ENCODE measurements at regions not wholly inside any gene's neighbourhood (a gene's known extent, or its start where the extent isn't known, plus 50 kb on each side); places are given as distances from the start of the nearest gene placed in this dataset.
"Not testable (repeated sequence)": the region's sequence is repeated elsewhere in the genome, so short reads cannot be mapped to it uniquely, and the experiment has no call there.

GRCh38 chr11:45382133-45382878, 96.2 kb upstream of the SYT13 start:
- FAIRE-seq (no peak), DNase-seq (ENCODE audit: insufficient read length, low spot score) (no peak)
- no peak for TF ChIP-seq POLR2AphosphoS5 (IDR thresholded peaks at IDR 0.05; ENCODE audit: low read depth, low read length)
- no peak for TF ChIP-seq POLR2A (IDR thresholded peaks at IDR 0.05; ENCODE audit: low read depth, low read length)
- TF ChIP-seq TAF1 (IDR thresholded peaks at IDR 0.05; ENCODE audit: low read depth, low read length): no peak
- no peak for TF ChIP-seq SPI1 (IDR thresholded peaks at IDR 0.05; ENCODE audit: low read depth, low read length)

- DNase-seq (ENCODE audit: insufficient read length, low spot score): no peak
- no peak for TF ChIP-seq POU2F2 (IDR thresholded peaks at IDR 0.05; ENCODE audit: low read depth, low read length)
- no peak for TF ChIP-seq POLR2A (IDR thresholded peaks at IDR 0.05; ENCODE audit: low read depth, low read length)
- no peak for TF ChIP-seq POLR2AphosphoS5 (IDR thresholded peaks at IDR 0.05; ENCODE audit: low read depth, low read length)
- no peak for TF ChIP-seq TAF1 (IDR thresholded peaks at IDR 0.05; ENCODE audit: low read depth, low read length)
- no peak for TF ChIP-seq PAX5 (IDR thresholded peaks at IDR 0.05; ENCODE audit: insufficient read depth, low read length, severe bottlenecking)
- no peak for TF ChIP-seq SPI1 (IDR thresholded peaks at IDR 0.05; ENCODE audit: low read depth, low read length)
- no peak for FAIRE-seq
Measured at GRCh38 chr11:45379162-45379863, 93.2 kb upstream of the SYT13 start.

- TF ChIP-seq POLR2A (IDR thresholded peaks at IDR 0.05; ENCODE audit: low read depth, low read length): no peak
- no peak for TF ChIP-seq POLR2AphosphoS5 (IDR thresholded peaks at IDR 0.05; ENCODE audit: low read depth, low read length)
- TF ChIP-seq PAX5 (IDR thresholded peaks at IDR 0.05; ENCODE audit: insufficient read depth, low read length, severe bottlenecking): no peak
- TF ChIP-seq SPI1 (IDR thresholded peaks at IDR 0.05; ENCODE audit: low read depth, low read length): no peak
- TF ChIP-seq TAF1 (IDR thresholded peaks at IDR 0.05; ENCODE audit: low read depth, low read length): no peak
- no peak for TF ChIP-seq POU2F2 (IDR thresholded peaks at IDR 0.05; ENCODE audit: low read depth, low read length)
- DNase-seq (ENCODE audit: insufficient read length, low spot score) (no peak), FAIRE-seq (no peak)
Measured at GRCh38 chr11:45378516-45378915, 92.4 kb upstream of the SYT13 start.

- TF ChIP-seq POLR2A (IDR thresholded peaks at IDR 0.05; ENCODE audit: low read depth, low read length) (no peak), PAX5 (IDR thresholded peaks at IDR 0.05; ENCODE audit: insufficient read depth, low read length, severe bottlenecking) (no peak), SPI1 (IDR thresholded peaks at IDR 0.05; ENCODE audit: low read depth, low read length) (no peak), POU2F2 (IDR thresholded peaks at IDR 0.05; ENCODE audit: low read depth, low read length) (no peak), POLR2AphosphoS5 (IDR thresholded peaks at IDR 0.05; ENCODE audit: low read depth, low read length) (no peak), TAF1 (IDR thresholded peaks at IDR 0.05; ENCODE audit: low read depth, low read length) (no peak)
- FAIRE-seq (no peak), DNase-seq (ENCODE audit: insufficient read length, low spot score) (no peak)
Measured at GRCh38 chr11:45374653-45375059, 88.5 kb upstream of the SYT13 start.

- TF ChIP-seq SPI1 (IDR thresholded peaks at IDR 0.05; ENCODE audit: low read depth, low read length): no peak
- TF ChIP-seq PAX5 (IDR thresholded peaks at IDR 0.05; ENCODE audit: insufficient read depth, low read length, severe bottlenecking): no peak
- TF ChIP-seq POU2F2 (IDR thresholded peaks at IDR 0.05; ENCODE audit: low read depth, low read length): no peak
- no peak for TF ChIP-seq POLR2AphosphoS5 (IDR thresholded peaks at IDR 0.05; ENCODE audit: low read depth, low read length)
- DNase-seq (ENCODE audit: insufficient read length, low spot score) (no peak), FAIRE-seq (no peak)
Measured at GRCh38 chr11:45374130-45374529, 88.0 kb upstream of the SYT13 start.

GRCh38 chr11:45373506-45374035, 87.4 kb upstream of the SYT13 start:
- no peak for FAIRE-seq
- no peak for TF ChIP-seq TAF1 (IDR thresholded peaks at IDR 0.05; ENCODE audit: low read depth, low read length)
- no peak for TF ChIP-seq POLR2AphosphoS5 (IDR thresholded peaks at IDR 0.05; ENCODE audit: low read depth, low read length)
- no peak for DNase-seq (ENCODE audit: insufficient read length, low spot score)

GRCh38 chr11:45372414-45372813, 86.3 kb upstream of the SYT13 start:
- DNase-seq (ENCODE audit: insufficient read length, low spot score); FAIRE-seq: not testable (repeated sequence)

GRCh38 chr11:45371251-45372115, 85.3 kb upstream of the SYT13 start:
- DNase-seq (ENCODE audit: insufficient read length, low spot score) (peak; percentile 69), FAIRE-seq (peak; percentile 76)
- TF ChIP-seq POU2F2 (IDR thresholded peaks at IDR 0.05; ENCODE audit: low read depth, low read length) (no peak), PAX5 (IDR thresholded peaks at IDR 0.05; ENCODE audit: insufficient read depth, low read length, severe bottlenecking) (no peak)

- DNase-seq (ENCODE audit: insufficient read length, low spot score) (no peak), FAIRE-seq (no peak)
- TF ChIP-seq POLR2A (IDR thresholded peaks at IDR 0.05; ENCODE audit: low read depth, low read length) (no peak), POLR2AphosphoS5 (IDR thresholded peaks at IDR 0.05; ENCODE audit: low read depth, low read length) (no peak), TAF1 (IDR thresholded peaks at IDR 0.05; ENCODE audit: low read depth, low read length) (no peak), PAX5 (IDR thresholded peaks at IDR 0.05; ENCODE audit: insufficient read depth, low read length, severe bottlenecking) (no peak), POU2F2 (IDR thresholded peaks at IDR 0.05; ENCODE audit: low read depth, low read length) (no peak), SPI1 (IDR thresholded peaks at IDR 0.05; ENCODE audit: low read depth, low read length) (no peak)
Measured at GRCh38 chr11:45369313-45369712, 83.2 kb upstream of the SYT13 start.
